Stomach (tissue), 4 donors: ENCODE measurements at regions not wholly inside any gene's neighbourhood (a gene's known extent, or its start where the extent isn't known, plus 50 kb on each side); places are given as distances from the start of the nearest gene placed in this dataset.
"Not testable (repeated sequence)": the region's sequence is repeated elsewhere in the genome, so short reads cannot be mapped to it uniquely, and the experiment has no call there.

ENCODE experiments used
- EP300 ChIP-seq: sonication (generic); formaldehyde crosslinking; IDR thresholded peaks from one replicate; pipeline ENCODE4 v1.6.1; 2017; ENCODE audit warnings: antibody characterized with exemption
- POLR2A ChIP-seq, 4 donors: fragments of 450-650 bp; IDR thresholded peaks; one replicate each; pipeline ENCODE4 v1.6.1; 2016; ENCODE audit warnings: antibody characterized with exemption in 4 of 4, control low read depth in 2 of 4, mild to moderate bottlenecking in 1 of 4, moderate library complexity in 1 of 4
- POLR2AphosphoS5 ChIP-seq, 3 donors: sonication (generic); formaldehyde crosslinking; IDR thresholded peaks; one replicate each; pipeline ENCODE4 v1.6.1; 2016; ENCODE audit warnings: antibody characterized with exemption in 3 of 3
- TF ChIP-seq, protein P1 (sequence below), 7 experiments: fragments of 450-650 bp in 4 of 7; fragments of 200-600 bp in 3 of 7; sonication (generic) in 3 of 7; IDR thresholded peaks; one replicate each; pipeline ENCODE4 v1.5.1; 2016 to 2019; ENCODE audit warnings: antibody characterized with exemption in 7 of 7, control low read depth in 2 of 7, mild to moderate bottlenecking in 1 of 7

DNA sequence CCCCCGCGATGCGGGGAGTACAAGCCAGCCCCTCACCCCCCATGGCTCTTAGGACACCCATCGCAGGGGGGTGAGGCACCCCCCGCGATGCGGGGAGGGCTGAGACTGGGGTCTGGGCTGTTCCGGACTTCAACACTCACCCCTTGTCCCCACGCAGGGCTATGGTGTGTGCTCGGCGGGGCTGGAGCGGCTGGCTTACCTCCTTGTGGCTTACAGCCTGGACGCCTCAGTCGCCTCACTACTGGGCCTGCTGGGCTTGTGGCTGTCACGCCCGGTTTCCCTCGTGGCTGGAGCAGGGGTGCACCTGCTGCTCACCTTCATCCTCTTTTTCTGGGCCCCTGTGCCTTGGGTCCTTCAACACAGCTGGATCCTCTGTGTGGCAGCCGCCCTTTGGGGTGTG is 87.8 kb upstream of the HMX1 start:
- TF ChIP-seq POLR2AphosphoS5 (IDR thresholded peaks at IDR 0.05); POLR2A (IDR thresholded peaks at IDR 0.05); EP300: not testable (repeated sequence)
- TF ChIP-seq, protein P1, sequence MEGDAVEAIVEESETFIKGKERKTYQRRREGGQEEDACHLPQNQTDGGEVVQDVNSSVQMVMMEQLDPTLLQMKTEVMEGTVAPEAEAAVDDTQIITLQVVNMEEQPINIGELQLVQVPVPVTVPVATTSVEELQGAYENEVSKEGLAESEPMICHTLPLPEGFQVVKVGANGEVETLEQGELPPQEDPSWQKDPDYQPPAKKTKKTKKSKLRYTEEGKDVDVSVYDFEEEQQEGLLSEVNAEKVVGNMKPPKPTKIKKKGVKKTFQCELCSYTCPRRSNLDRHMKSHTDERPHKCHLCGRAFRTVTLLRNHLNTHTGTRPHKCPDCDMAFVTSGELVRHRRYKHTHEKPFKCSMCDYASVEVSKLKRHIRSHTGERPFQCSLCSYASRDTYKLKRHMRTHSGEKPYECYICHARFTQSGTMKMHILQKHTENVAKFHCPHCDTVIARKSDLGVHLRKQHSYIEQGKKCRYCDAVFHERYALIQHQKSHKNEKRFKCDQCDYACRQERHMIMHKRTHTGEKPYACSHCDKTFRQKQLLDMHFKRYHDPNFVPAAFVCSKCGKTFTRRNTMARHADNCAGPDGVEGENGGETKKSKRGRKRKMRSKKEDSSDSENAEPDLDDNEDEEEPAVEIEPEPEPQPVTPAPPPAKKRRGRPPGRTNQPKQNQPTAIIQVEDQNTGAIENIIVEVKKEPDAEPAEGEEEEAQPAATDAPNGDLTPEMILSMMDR (IDR thresholded peaks at IDR 0.05), result not testable (repeated sequence)
